ENCODE measurements at regions not wholly inside any gene's neighbourhood (a gene's known extent, or its start where the extent isn't known, plus 50 kb on each side); places are given as distances from the start of the nearest gene placed in this dataset.
"Not testable (repeated sequence)": the region's sequence is repeated elsewhere in the genome, so short reads cannot be mapped to it uniquely, and the experiment has no call there.

DNA sequence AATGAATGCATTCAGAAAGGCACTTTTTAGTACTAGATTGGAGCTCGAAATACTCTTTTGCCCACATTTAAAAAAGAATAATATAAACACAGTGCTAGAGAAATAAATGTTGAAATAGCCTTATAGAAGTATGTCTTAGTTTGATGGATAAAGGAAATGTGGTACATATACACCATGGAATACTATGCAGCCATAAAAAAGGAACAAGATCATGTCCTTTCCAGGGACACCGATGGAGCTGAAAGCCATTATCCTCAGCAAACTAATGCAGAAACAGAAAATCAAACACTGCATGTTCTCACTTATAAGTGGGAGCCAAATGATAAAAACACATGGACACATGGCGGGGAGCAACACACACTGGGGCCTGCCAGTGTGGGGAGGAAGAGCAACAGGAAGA lies 135.0 kb downstream of the HNMT start:
- not testable (repeated sequence) for TF ChIP-seq TFCP2L1 (CRISPR knock-in tag; IDR thresholded peaks at IDR 0.05); JUN (IDR thresholded peaks at IDR 0.05); RAD21 (conservative IDR thresholded peaks at IDR 0.05 in 1 of 2, IDR thresholded peaks at IDR 0.05 in 1 of 2); ZNF302 (CRISPR knock-in tag; IDR thresholded peaks at IDR 0.05); SMC3 (IDR thresholded peaks at IDR 0.05); KDM5A (IDR thresholded peaks at IDR 0.05)
- TF ChIP-seq, protein P1, sequence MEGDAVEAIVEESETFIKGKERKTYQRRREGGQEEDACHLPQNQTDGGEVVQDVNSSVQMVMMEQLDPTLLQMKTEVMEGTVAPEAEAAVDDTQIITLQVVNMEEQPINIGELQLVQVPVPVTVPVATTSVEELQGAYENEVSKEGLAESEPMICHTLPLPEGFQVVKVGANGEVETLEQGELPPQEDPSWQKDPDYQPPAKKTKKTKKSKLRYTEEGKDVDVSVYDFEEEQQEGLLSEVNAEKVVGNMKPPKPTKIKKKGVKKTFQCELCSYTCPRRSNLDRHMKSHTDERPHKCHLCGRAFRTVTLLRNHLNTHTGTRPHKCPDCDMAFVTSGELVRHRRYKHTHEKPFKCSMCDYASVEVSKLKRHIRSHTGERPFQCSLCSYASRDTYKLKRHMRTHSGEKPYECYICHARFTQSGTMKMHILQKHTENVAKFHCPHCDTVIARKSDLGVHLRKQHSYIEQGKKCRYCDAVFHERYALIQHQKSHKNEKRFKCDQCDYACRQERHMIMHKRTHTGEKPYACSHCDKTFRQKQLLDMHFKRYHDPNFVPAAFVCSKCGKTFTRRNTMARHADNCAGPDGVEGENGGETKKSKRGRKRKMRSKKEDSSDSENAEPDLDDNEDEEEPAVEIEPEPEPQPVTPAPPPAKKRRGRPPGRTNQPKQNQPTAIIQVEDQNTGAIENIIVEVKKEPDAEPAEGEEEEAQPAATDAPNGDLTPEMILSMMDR (IDR thresholded peaks at IDR 0.05), result not testable (repeated sequence)

Data from A549 (cell line).